Activated CD4-positive, alpha-beta memory T cell treated with anti-CD3 and anti-CD28 coated beads, Interleukin-2, amount 10 ng/mL, durations not matched to agents 7 days and 5 days (primary cell): ENCODE measurements at regions not wholly inside any gene's neighbourhood (a gene's known extent, or its start where the extent isn't known, plus 50 kb on each side); places are given as distances from the start of the nearest gene placed in this dataset.

Experiments used
- CTCF ChIA-PET: fragments of 350-600 bp; sonication (Branson Sonifier 250); formaldehyde crosslinking; loops from one replicate; lab custom pipeline; 2021; ENCODE audit warnings: antibody characterized with exemption, inconsistent platforms; lab: Charles Lee
- POLR2A ChIA-PET: fragments of 350-600 bp; sonication (Branson Sonifier 250); formaldehyde crosslinking; loops from one replicate; lab custom pipeline; 2021; ENCODE audit warnings: antibody characterized with exemption; lab: Charles Lee
- DNase-seq: peaks from one replicate; pipeline ENCODE4 v3.0.0-alpha.2; 2020
- H3K27ac Mint-ChIP-seq: one replicate; pipeline ENCODE4 v1.8.0; 2021; ENCODE audit warnings: mild to moderate bottlenecking, mixed read lengths
- H3K27me3 Mint-ChIP-seq: one replicate; pipeline ENCODE4 v1.8.0; 2021; ENCODE audit warnings: mixed read lengths
- H3K36me3 Mint-ChIP-seq: one replicate; pipeline ENCODE4 v1.8.0; 2021; ENCODE audit warnings: low read depth, mixed read lengths
- H3K4me1 Mint-ChIP-seq: one replicate; pipeline ENCODE4 v1.8.0; 2021; ENCODE audit warnings: mixed read lengths
- H3K4me3 Mint-ChIP-seq: one replicate; pipeline ENCODE4 v1.8.0; 2021; ENCODE audit warnings: mild to moderate bottlenecking, mixed read lengths
- H3K9me3 Mint-ChIP-seq: one replicate; pipeline ENCODE4 v1.8.0; 2021; ENCODE audit warnings: mixed read lengths

GRCh38 chr1:84090447-84091245 is 53.4 kb upstream of the PRKACB start:
- Mint-ChIP-seq H3K27ac (peak overlapping the region; percentile 24), H3K9me3 (no peaks in the 10 kb centered on the region), H3K36me3 (no peaks in the 10 kb centered on the region), H3K4me3 (peak overlapping the region; percentile 50), H3K27me3 (no peaks in the 10 kb centered on the region), H3K4me1 (peaks cover 23% of the 10 kb centered on the region)
- DNase-seq, result no peak
- CTCF ChIA-PET, result interaction anchor here (1.1 to 2.0 kb wide), 4 partner anchors 11 to 31 kb away, joined by 3 to 8 read pairs (median 4); no protein-coding TSS in a partner anchor
- POLR2A ChIA-PET, result interaction anchor here (0.7 to 2.7 kb wide), 6 partner anchors 10 to 484 kb away, joined by 3 to 11 read pairs (median 4); partner anchors contain the start of genes CTBS, PRKACB and TTLL7

- CTCF ChIA-PET, result interaction anchor here (1.1 to 2.0 kb wide), 4 partner anchors 10 to 32 kb away, joined by 3 to 8 read pairs (median 4); no protein-coding TSS in a partner anchor
- Mint-ChIP-seq H3K36me3 (no peaks in the 10 kb centered on the region), H3K9me3 (no peaks in the 10 kb centered on the region), H3K4me1 (peaks cover 23% of the 10 kb centered on the region), H3K27ac (no peak overlapping the region), H3K4me3 (no peak overlapping the region), H3K27me3 (no peaks in the 10 kb centered on the region)
- no peak for DNase-seq
- POLR2A ChIA-PET, result interaction anchor here (0.7 to 2.7 kb wide), 6 partner anchors 9 to 484 kb away, joined by 3 to 11 read pairs (median 4); partner anchors contain the start of genes CTBS, PRKACB and TTLL7
Observed at GRCh38 chr1:84089867-84090266, 54.2 kb upstream of the PRKACB start.

GRCh38 chr1:84089465-84089864 is 54.6 kb upstream of the PRKACB start:
- POLR2A ChIA-PET, result interaction anchor here (0.7 to 2.7 kb wide), 6 partner anchors 8 to 90 kb away, joined by 3 to 11 read pairs (median 3); partner anchors contain the start of genes PRKACB and TTLL7
- Mint-ChIP-seq H3K4me1 (peaks cover 23% of the 10 kb centered on the region), H3K27me3 (peaks cover 1% of the 10 kb centered on the region), H3K4me3 (no peak overlapping the region), H3K27ac (no peak overlapping the region), H3K36me3 (no peaks in the 10 kb centered on the region), H3K9me3 (no peaks in the 10 kb centered on the region)
- CTCF ChIA-PET, result interaction anchor here (1.5 to 2.0 kb wide), 2 partner anchors 9 to 12 kb away, joined by 4 to 8 read pairs; no protein-coding TSS in a partner anchor
- DNase-seq, result no peak

GRCh38 chr1:84086616-84087015 is 57.5 kb upstream of the PRKACB start:
- Mint-ChIP-seq H3K9me3 (no peaks in the 10 kb centered on the region), H3K27me3 (peaks cover 11% of the 10 kb centered on the region), H3K4me3 (no peak overlapping the region), H3K27ac (no peak overlapping the region), H3K4me1 (peaks cover 21% of the 10 kb centered on the region), H3K36me3 (no peaks in the 10 kb centered on the region)
- POLR2A ChIA-PET, result no interaction called here
- CTCF ChIA-PET, result no interaction called here
- no peak for DNase-seq

GRCh38 chr1:84086189-84086588 is 57.9 kb upstream of the PRKACB start:
- Mint-ChIP-seq H3K36me3 (no peaks in the 10 kb centered on the region), H3K27ac (no peak overlapping the region), H3K27me3 (peaks cover 11% of the 10 kb centered on the region), H3K9me3 (no peaks in the 10 kb centered on the region), H3K4me3 (no peak overlapping the region), H3K4me1 (peaks cover 17% of the 10 kb centered on the region)
- ChIA-PET POLR2A (no interaction called here), CTCF (no interaction called here)
- DNase-seq, result no peak

GRCh38 chr1:84083307-84083706 is 60.8 kb upstream of the PRKACB start:
- CTCF ChIA-PET, result no interaction called here

GRCh38 chr1:84078842-84079202 is 65.2 kb upstream of the PRKACB start:
- Mint-ChIP-seq H3K36me3 (no peaks in the 10 kb centered on the region), H3K27ac (no peak overlapping the region), H3K9me3 (no peaks in the 10 kb centered on the region), H3K4me3 (peak overlapping the region; percentile 78), H3K27me3 (peaks cover 13% of the 10 kb centered on the region), H3K4me1 (peaks cover 12% of the 10 kb centered on the region)
- POLR2A ChIA-PET, result interaction anchor here (0.7 to 2.2 kb wide), 6 partner anchors 9 to 494 kb away, joined by 3 to 11 read pairs (median 5); partner anchors contain the start of genes PRKACB and TTLL7
- no peak for DNase-seq
- CTCF ChIA-PET, result interaction anchor here (1.6 to 2.4 kb wide), 2 partner anchors 11 kb away, joined by 4 to 8 read pairs; no protein-coding TSS in a partner anchor

More at GRCh38 chr1:84083307-84083706, 60.8 kb upstream of the PRKACB start:
- no peaks in the 10 kb centered on the region for H3K36me3 Mint-ChIP-seq
- no peak overlapping the region for H3K4me3 Mint-ChIP-seq
- H3K27me3 Mint-ChIP-seq, result peaks cover 15% of the 10 kb centered on the region
- POLR2A ChIA-PET, result no interaction called here
- peaks cover 7% of the 10 kb centered on the region for H3K4me1 Mint-ChIP-seq
- no peaks in the 10 kb centered on the region for H3K9me3 Mint-ChIP-seq
- DNase-seq, result no peak
- H3K27ac Mint-ChIP-seq, result no peak overlapping the region

- H3K27me3 Mint-ChIP-seq, result peaks cover 12% of the 10 kb centered on the region
- POLR2A ChIA-PET, result interaction anchor here (0.7 to 2.2 kb wide), 8 partner anchors 9 to 497 kb away, joined by 3 to 11 read pairs (median 4); partner anchors contain the start of genes GNG5, PRKACB, SPATA1 and TTLL7
- no peaks in the 10 kb centered on the region for H3K36me3 Mint-ChIP-seq
- no peaks in the 10 kb centered on the region for H3K9me3 Mint-ChIP-seq
- DNase-seq, result no peak
- peaks cover 12% of the 10 kb centered on the region for H3K4me1 Mint-ChIP-seq
- H3K27ac Mint-ChIP-seq, result no peak overlapping the region
- CTCF ChIA-PET, result interaction anchor here (1.6 kb wide), 1 partner anchor 12 kb away, joined by 4 read pairs; no protein-coding TSS in a partner anchor
- peak overlapping the region; percentile 78 for H3K4me3 Mint-ChIP-seq
Observed at GRCh38 chr1:84078108-84078841, 65.8 kb upstream of the PRKACB start.

- POLR2A ChIA-PET, result interaction anchor here (1.0 to 2.2 kb wide), 5 partner anchors 13 to 497 kb away, joined by 3 to 11 read pairs (median 7); partner anchors contain the start of genes GNG5, PRKACB, SPATA1 and TTLL7
- H3K27me3 Mint-ChIP-seq, result peaks cover 10% of the 10 kb centered on the region
- H3K36me3 Mint-ChIP-seq, result no peaks in the 10 kb centered on the region
- DNase-seq, result peak; percentile 73
- CTCF ChIA-PET, result interaction anchor here (1.6 kb wide), 1 partner anchor 13 kb away, joined by 4 read pairs; no protein-coding TSS in a partner anchor
- no peaks in the 10 kb centered on the region for H3K9me3 Mint-ChIP-seq
- peak overlapping the region; percentile 78 for H3K4me3 Mint-ChIP-seq
- H3K27ac Mint-ChIP-seq, result peak overlapping the region; percentile 59
- peaks cover 12% of the 10 kb centered on the region for H3K4me1 Mint-ChIP-seq
Observed at GRCh38 chr1:84077476-84078107, 66.5 kb upstream of the PRKACB start.

- DNase-seq, result no peak
- Mint-ChIP-seq H3K4me1 (peaks cover 5% of the 10 kb centered on the region), H3K27ac (no peak overlapping the region), H3K9me3 (peaks cover 9% of the 10 kb centered on the region), H3K27me3 (peaks cover 6% of the 10 kb centered on the region), H3K4me3 (no peak overlapping the region), H3K36me3 (peaks cover 3% of the 10 kb centered on the region)
- ChIA-PET CTCF (no interaction called here), POLR2A (no interaction called here)
Observed at GRCh38 chr1:84073266-84073665, 70.8 kb upstream of the PRKACB start.

- Mint-ChIP-seq H3K27ac (no peak overlapping the region), H3K4me3 (no peak overlapping the region), H3K27me3 (peaks cover 5% of the 10 kb centered on the region), H3K36me3 (peaks cover 3% of the 10 kb centered on the region), H3K4me1 (no peaks in the 10 kb centered on the region), H3K9me3 (peaks cover 9% of the 10 kb centered on the region)
- CTCF ChIA-PET, result no interaction called here
- POLR2A ChIA-PET, result interaction anchor here (1.0 kb wide), 1 partner anchor 9 kb away, joined by 3 read pairs; no protein-coding TSS in a partner anchor
- DNase-seq, result no peak
Observed at GRCh38 chr1:84069236-84069845, 70.4 kb upstream of the TTLL7 start.

GRCh38 chr1:84062496-84062895 is 63.6 kb upstream of the TTLL7 start:
- Mint-ChIP-seq H3K4me1 (no peaks in the 10 kb centered on the region), H3K27ac (no peak overlapping the region), H3K9me3 (no peaks in the 10 kb centered on the region), H3K36me3 (no peaks in the 10 kb centered on the region), H3K27me3 (peaks cover 14% of the 10 kb centered on the region), H3K4me3 (no peak overlapping the region)
- POLR2A ChIA-PET, result no interaction called here
- CTCF ChIA-PET, result no interaction called here
- DNase-seq, result no peak
